Smooth muscle cell (in vitro differentiated cells): ENCODE measurements at regions not wholly inside any gene's neighbourhood (a gene's known extent, or its start where the extent isn't known, plus 50 kb on each side); places are given as distances from the start of the nearest gene placed in this dataset.

ENCODE experiments used
- DNase-seq: peaks from one replicate; lab custom pipeline; 2025; ENCODE audit not compliant: unreplicated experiment; lab: John Stamatoyannopoulos, UW
- H2AFZ ChIP-seq: fragments of 200-600 bp; sonication (generic); 2 replicates; pipeline ENCODE4 v1.6.0; 2016; ENCODE audit warnings: antibody characterized with exemption, low read depth, mild to moderate bottlenecking
- H3F3A ChIP-seq: fragments of 200-600 bp; sonication (generic); 2 replicates; pipeline ENCODE4 v1.6.0; 2017; ENCODE audit warnings: antibody characterized with exemption, low read depth
- H3K27ac ChIP-seq: fragments of 200-600 bp; sonication (generic); 2 replicates; pipeline ENCODE4 v1.5.1; 2016; ENCODE audit warnings: low read depth, mild to moderate bottlenecking
- H3K27me3 ChIP-seq: fragments of 200-600 bp; sonication (generic); 2 replicates; pipeline ENCODE4 v1.6.1; 2016; ENCODE audit warnings: low read depth, mild to moderate bottlenecking
- H3K36me3 ChIP-seq: fragments of 200-600 bp; sonication (generic); 2 replicates; pipeline ENCODE4 v1.5.1; 2016; ENCODE audit warnings: low read depth
- H3K4me1 ChIP-seq: fragments of 200-600 bp; sonication (generic); 2 replicates; pipeline ENCODE4 v1.5.1; 2016; ENCODE audit warnings: low read depth
- H3K4me2 ChIP-seq: fragments of 200-600 bp; sonication (generic); 2 replicates; pipeline ENCODE4 v1.6.0; 2016; ENCODE audit warnings: mild to moderate bottlenecking
- H3K4me3 ChIP-seq: fragments of 200-600 bp; sonication (generic); 2 replicates; pipeline ENCODE4 v1.5.1; 2016; ENCODE audit warnings: mild to moderate bottlenecking
- H3K79me2 ChIP-seq: fragments of 200-600 bp; sonication (generic); 2 replicates; pipeline ENCODE4 v1.6.0; 2016; ENCODE audit warnings: low read depth, mild to moderate bottlenecking
- H3K9ac ChIP-seq: fragments of 200-600 bp; sonication (generic); 2 replicates; pipeline ENCODE4 v1.6.0; 2016; ENCODE audit warnings: low read depth
- H3K9me3 ChIP-seq: fragments of 200-600 bp; sonication (generic); replicated peaks from 2 replicates; pipeline ENCODE4 v1.5.1; 2016; ENCODE audit warnings: low read depth
- H4K20me1 ChIP-seq: fragments of 200-600 bp; sonication (generic); 2 replicates; pipeline ENCODE4 v1.6.0; 2016; ENCODE audit warnings: low read depth
- WGBS: methylation state at CpG from one replicate; pipeline ENCODE4 v1.1.7; 2016; ENCODE audit warnings: low lambda C conversion rate; 5-methylcytosine and 5-hydroxymethylcytosine counted together
- TF ChIP-seq, protein P1 (sequence below): fragments of 200-600 bp; sonication (generic); IDR thresholded peaks from 2 replicates; pipeline ENCODE4 v1.5.1; 2017; ENCODE audit warnings: borderline replicate concordance, mild to moderate bottlenecking, antibody characterized with exemption; ENCODE audit not compliant: insufficient read depth, poor library complexity, severe bottlenecking

DNA sequence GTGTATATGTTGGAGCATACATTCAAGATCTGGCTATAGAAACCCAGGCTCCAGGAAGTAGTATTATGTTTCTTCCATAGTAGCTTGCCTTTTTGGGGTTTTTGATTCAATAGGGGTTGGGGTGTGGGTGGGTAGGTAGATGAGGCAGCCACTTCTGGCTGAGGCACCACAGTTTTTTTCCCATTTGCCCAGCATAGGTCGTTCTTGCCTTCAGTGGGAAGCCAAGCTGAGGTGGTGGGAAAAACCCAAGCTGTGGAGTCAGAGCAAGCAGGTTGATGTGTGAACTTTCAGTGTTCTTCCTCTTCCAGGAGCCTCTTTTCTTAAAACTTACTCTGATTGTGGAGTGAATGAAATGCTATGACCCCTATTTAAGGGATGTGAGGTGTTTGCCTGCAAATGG lies 67.0 kb upstream of the RPS6KA3 start:
- DNase-seq, result no peak
- H3K79me2 ChIP-seq, result no peaks in the 10 kb centered on the region
- H3K4me2 ChIP-seq, result no peak overlapping the region
- H3K27me3 ChIP-seq, result no peaks in the 10 kb centered on the region
- H3K36me3 ChIP-seq, result no peaks in the 10 kb centered on the region
- TF ChIP-seq, protein P1, sequence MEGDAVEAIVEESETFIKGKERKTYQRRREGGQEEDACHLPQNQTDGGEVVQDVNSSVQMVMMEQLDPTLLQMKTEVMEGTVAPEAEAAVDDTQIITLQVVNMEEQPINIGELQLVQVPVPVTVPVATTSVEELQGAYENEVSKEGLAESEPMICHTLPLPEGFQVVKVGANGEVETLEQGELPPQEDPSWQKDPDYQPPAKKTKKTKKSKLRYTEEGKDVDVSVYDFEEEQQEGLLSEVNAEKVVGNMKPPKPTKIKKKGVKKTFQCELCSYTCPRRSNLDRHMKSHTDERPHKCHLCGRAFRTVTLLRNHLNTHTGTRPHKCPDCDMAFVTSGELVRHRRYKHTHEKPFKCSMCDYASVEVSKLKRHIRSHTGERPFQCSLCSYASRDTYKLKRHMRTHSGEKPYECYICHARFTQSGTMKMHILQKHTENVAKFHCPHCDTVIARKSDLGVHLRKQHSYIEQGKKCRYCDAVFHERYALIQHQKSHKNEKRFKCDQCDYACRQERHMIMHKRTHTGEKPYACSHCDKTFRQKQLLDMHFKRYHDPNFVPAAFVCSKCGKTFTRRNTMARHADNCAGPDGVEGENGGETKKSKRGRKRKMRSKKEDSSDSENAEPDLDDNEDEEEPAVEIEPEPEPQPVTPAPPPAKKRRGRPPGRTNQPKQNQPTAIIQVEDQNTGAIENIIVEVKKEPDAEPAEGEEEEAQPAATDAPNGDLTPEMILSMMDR, result no peak
- no peaks in the 10 kb centered on the region for H3F3A ChIP-seq
- H3K27ac ChIP-seq, result no peak overlapping the region
- no peak overlapping the region for H3K4me3 ChIP-seq
- H4K20me1 ChIP-seq, result no peaks in the 10 kb centered on the region
- H3K4me1 ChIP-seq, result no peaks in the 10 kb centered on the region
- H3K9me3 ChIP-seq, result no peaks in the 10 kb centered on the region
- no peak overlapping the region for H3K9ac ChIP-seq
- no peak overlapping the region for H2AFZ ChIP-seq
- 24% methylated on average over 1 of the region's 1 CpG for WGBS

DNA sequence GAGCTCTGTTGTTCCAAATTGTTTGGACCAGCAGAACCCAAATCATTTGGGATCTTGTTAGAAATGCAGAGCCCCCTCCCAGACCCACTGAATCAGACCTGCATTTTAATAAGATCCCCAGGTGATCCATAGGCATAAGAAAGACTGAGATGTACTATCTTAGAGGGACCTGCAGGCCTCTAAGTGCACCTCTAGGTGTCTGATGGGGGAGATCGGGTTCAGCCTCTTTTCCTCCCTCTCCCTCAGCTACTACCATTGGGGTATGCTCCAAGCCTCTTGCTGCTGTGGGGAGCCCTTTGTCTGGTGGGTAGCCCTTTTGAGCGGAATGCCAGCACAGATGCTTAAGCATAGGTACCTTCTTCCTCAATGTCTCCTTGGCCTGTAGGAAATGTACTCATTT lies 63.8 kb upstream of the RPS6KA3 start:
- no peak overlapping the region for H3K4me2 ChIP-seq
- no peaks in the 10 kb centered on the region for H3K4me1 ChIP-seq
- no peaks in the 10 kb centered on the region for H3K27me3 ChIP-seq
- no peak overlapping the region for H3K9ac ChIP-seq
- no peaks in the 10 kb centered on the region for H3K9me3 ChIP-seq
- no peak overlapping the region for H3K27ac ChIP-seq
- H2AFZ ChIP-seq, result no peak overlapping the region
- no peak overlapping the region for H3K4me3 ChIP-seq
- no peak for DNase-seq
- 82% methylated on average over 2 of the region's 2 CpGs for WGBS
- no peaks in the 10 kb centered on the region for H3F3A ChIP-seq
- no peaks in the 10 kb centered on the region for H3K36me3 ChIP-seq
- no peaks in the 10 kb centered on the region for H3K79me2 ChIP-seq
- TF ChIP-seq, protein P1, result no peak
- H4K20me1 ChIP-seq, result no peaks in the 10 kb centered on the region

DNA sequence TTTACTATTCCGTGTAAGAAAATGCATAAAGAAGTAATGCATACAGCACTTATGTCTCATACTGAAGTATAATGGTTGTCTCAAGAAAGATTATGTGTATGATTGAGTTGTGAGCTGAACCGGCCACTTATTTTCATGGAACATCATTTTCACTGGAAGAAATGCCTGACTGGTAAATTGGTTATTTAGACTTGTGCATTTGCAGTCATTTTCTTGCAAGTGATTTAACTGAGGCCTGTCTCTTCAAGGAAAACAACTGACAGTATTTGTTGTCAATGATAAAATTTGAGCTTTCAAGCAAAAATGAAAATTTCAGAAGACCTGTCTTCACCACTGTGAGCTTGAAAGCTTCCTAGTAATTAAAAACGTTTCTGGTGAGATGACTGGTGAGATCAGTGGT lies 62.7 kb upstream of the RPS6KA3 start:
- WGBS, result 73% methylated on average over 3 of the region's 3 CpGs
- DNase-seq, result no peak

DNA sequence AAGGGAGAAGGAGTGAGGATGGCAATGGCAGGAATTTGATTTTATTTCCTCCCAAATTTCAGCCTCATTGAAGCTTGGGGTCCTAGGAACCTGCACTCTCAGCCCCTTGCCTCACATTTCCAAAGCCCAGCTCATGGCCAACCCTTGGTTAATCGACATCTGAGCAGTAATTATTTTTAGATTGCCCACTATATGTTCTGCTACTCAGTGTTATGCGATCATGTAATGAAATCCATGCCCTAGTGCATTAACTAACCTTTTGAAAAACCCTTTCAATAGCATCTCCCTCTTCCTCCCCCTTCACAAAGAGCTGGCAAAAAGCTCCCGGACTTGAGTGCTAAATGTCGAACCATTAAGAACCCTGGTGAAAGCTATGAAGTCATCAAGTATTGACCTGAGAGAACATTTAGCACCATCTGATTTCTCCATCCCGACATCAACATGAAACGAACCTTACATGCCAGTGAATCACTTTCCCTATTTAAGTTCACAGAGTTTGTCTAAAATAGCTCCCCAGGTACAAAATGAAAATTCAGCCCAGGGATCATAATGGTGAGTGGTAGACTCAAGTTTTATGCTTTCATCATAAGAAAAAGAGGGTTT lies 59.2 kb upstream of the RPS6KA3 start:
- H4K20me1 ChIP-seq, result no peaks in the 10 kb centered on the region
- H2AFZ ChIP-seq, result no peak overlapping the region
- no peak for DNase-seq
- no peaks in the 10 kb centered on the region for H3K27me3 ChIP-seq
- no peak overlapping the region for H3K4me2 ChIP-seq
- H3F3A ChIP-seq, result no peaks in the 10 kb centered on the region
- no peaks in the 10 kb centered on the region for H3K79me2 ChIP-seq
- H3K9ac ChIP-seq, result no peak overlapping the region
- TF ChIP-seq, protein P1, result no peak
- no peaks in the 10 kb centered on the region for H3K36me3 ChIP-seq
- H3K27ac ChIP-seq, result no peak overlapping the region
- 78% methylated on average over 6 of the region's 6 CpGs for WGBS
- no peaks in the 10 kb centered on the region for H3K9me3 ChIP-seq
- no peaks in the 10 kb centered on the region for H3K4me1 ChIP-seq
- no peak overlapping the region for H3K4me3 ChIP-seq

More for the DNA sequence above, 62.7 kb upstream of the RPS6KA3 start:
- TF ChIP-seq, protein P1, result no peak
- Histone ChIP-seq H3K9me3 (no peaks in the 10 kb centered on the region), H3K4me2 (no peak overlapping the region), H3K27me3 (no peaks in the 10 kb centered on the region), H3K36me3 (no peaks in the 10 kb centered on the region), H2AFZ (no peak overlapping the region), H3K4me3 (no peak overlapping the region), H3F3A (no peaks in the 10 kb centered on the region), H3K79me2 (no peaks in the 10 kb centered on the region), H3K9ac (no peak overlapping the region), H3K4me1 (no peaks in the 10 kb centered on the region), H3K27ac (no peak overlapping the region), H4K20me1 (no peaks in the 10 kb centered on the region)
